ENCODE measurements at regions not wholly inside any gene's neighbourhood (a gene's known extent, or its start where the extent isn't known, plus 50 kb on each side); places are given as distances from the start of the nearest gene placed in this dataset.

- no peak for TF ChIP-seq CTCF (IDR thresholded peaks at IDR 0.05; ENCODE audit: low read depth, low read length)
- TF ChIP-seq EZH2phosphoT487 (IDR thresholded peaks at IDR 0.05; ENCODE audit: low read depth): no peak
These were observed 95.7 kb upstream of the TSHZ3 start for GRCh38 chr19:31444931-31445330.

Measured in OCI-LY3 (cell line).